GM18951 (cell line): ENCODE measurements at regions not wholly inside any gene's neighbourhood (a gene's known extent, or its start where the extent isn't known, plus 50 kb on each side); places are given as distances from the start of the nearest gene placed in this dataset.

ENCODE experiments used
- POLR2A ChIP-seq: IDR thresholded peaks from 4 replicates; pipeline ENCODE4 v1.6.1; 2011; ENCODE audit warnings: mild to moderate bottlenecking; ENCODE audit not compliant: insufficient read length, insufficient read depth; ENCODE audit errors: extremely low read depth
- in situ Hi-C: fragments of 300-500 bp; cut with MboI; formaldehyde crosslinking; loops from one replicate; pipeline ENCODE4 v1.12.0; 2022; ENCODE audit warnings: low sequenced_read_pairs, mixed read lengths, inconsistent platforms; ENCODE audit not compliant: unreplicated experiment

DNA sequence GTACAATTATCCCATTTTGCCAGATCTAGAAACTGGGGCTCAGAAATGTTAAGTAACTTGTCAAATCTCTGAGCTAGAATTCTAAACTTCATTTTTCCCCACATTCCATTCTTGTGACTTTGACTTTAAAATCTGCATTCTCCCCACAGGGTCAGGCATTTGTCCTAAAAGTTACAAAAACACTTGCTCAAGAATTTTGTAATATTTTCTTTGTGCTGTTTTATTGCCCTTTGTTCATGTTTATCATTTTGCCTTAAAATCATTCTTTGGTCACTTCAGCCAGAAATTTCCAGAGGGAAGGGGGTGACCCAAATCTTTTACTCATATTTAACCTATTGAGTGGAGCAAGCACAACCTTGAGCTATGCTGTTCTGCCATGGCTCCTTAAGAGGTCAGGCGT, 120.1 kb upstream of the CCL21 start:
- in situ Hi-C loops = no loop called here
- no peak for TF ChIP-seq POLR2A

DNA sequence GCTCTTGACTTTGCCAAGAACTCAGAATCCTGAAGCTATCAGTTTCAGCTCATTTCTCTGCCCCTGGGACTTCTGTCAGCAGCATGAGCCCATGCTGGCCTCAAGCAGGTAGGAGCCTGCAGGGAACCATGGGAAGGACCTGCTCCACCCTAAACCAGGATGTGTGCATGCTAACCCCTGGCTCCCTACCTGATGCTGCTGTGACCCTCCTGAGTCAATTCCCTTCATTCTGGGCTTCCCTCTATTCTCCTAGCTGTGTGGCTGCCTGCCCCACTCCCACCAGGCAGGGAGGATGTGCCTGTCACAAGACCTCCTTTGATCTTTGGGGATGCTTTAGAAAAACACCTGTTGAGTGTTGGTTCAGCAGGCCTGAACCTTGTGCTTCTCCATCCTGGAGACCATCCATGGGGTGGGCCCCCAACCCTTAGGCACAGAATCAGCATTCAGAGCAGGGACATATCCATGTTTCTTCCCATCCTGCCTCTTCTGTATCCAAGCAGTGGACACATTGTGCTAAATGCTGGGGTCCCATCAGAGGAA, 117.1 kb upstream of the CCL21 start:
- TF ChIP-seq POLR2A = no peak
- in situ Hi-C loops = no loop called here

DNA sequence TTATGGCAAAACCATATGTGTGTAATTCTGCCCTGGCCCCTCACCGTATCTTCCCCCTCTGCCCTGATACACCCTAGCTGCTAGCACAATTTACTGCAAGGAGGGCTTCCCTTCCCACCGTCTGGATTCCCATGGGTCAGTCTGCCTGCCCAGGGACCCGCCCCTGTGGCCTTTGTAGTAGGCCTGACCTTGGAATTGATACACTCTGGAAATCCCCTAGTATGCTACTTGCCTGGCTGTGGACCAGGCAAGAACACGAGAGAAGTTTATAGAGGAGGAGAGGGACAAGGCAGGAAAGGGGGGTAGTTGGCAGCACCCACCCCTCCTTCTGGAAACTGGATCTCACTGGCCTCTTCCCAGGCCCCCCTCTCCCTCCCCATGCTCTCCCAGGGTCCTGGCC, 115.8 kb upstream of the CCL21 start:
- TF ChIP-seq POLR2A = no peak
- in situ Hi-C loops = no loop called here

DNA sequence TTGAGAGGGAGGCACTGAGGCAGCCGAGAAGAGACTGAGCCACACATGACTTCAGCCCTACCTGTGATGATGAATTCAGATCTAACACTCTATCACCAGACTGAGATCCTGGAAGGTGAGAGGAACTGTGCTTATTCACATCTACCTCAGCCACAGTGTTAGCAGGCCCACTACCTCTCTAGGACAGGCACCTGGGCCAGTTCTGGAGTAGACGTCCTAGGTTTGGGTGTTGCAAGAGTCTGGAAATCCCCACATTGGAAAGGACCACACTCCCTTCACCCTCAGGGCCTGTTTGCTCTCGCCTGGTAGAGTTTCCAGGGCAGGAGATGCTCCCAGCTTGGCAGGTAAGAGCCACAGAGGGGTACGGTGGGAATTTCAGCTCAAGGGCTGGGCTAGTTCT, 113.8 kb upstream of the CCL21 start:
- in situ Hi-C loops = no loop called here
- TF ChIP-seq POLR2A = no peak

DNA sequence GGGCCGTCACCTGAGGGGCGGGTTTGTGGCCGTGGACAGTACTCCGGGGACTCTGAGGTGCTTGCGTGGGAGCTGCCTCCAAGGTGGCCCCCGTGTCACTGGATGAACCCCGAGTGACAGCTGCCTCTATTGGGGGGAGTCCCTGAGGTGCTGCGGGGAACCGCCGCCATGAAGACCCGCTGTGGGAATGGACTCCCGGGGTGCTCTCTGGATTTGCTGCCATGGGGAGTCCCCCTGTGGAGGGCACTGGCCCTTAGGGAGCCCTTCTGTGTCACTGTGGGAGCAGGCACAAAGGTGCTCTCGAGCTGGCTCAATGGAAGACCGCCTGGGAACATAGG, 100.2 kb upstream of the CCL21 start:
- in situ Hi-C loops = no loop called here
- TF ChIP-seq POLR2A = no peak

DNA sequence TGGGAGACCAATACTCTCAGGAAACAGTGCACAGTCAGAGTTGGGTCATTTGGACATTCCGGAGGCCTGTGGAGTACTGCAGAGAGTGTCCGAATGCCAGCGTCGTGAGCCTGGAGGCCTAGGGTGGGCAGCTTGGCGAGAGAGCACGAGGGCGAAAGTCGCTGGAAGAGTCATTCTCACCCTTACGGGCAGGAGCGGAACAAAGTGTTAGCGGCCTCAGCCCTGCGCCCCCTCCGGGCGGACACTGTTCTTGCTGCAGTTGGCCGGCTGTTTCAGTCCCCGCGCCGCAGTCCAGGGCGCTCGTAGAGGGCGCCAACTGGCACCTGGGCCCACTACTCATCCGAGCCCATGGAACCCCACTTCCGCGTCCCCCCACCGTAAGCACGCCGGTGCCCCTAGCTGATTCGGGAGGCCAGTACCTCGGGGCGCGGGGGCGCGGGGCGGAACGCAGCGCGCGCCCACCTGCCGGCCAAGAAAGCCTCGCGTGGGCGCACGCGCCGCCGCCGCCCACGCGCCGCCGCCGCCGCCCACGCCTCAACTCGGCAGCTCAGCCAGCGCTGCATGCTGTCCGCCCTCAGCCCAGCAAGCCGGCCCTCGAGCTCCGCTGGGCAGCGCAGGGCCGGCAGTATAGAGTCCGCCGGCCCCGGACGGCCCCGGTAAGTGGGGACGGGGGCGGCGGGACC, 99.7 kb upstream of the CCL21 start:
- in situ Hi-C loops = no loop called here

DNA sequence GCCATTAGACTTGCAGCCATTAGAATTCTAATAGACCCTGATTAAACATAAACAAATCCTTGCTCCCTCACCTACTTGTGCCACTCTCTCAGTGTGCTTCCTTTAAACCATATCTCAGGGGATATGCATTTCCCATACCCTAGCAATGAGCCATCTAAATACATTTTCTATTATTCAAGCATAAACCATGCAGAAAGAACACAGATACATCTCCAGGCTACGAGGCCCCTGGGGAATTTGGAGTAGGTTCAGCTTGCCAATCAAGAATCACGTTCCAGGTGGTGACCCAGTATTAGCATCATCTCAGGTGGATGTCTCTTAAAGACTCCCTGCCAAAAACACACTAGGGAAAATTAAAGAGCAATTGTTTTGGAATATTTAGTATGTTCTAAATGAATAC, 93.0 kb upstream of the CCL21 start:
- no peak for TF ChIP-seq POLR2A
- in situ Hi-C loops = no loop called here

More for the DNA sequence above, 99.7 kb upstream of the CCL21 start:
- TF ChIP-seq POLR2A = no peak

DNA sequence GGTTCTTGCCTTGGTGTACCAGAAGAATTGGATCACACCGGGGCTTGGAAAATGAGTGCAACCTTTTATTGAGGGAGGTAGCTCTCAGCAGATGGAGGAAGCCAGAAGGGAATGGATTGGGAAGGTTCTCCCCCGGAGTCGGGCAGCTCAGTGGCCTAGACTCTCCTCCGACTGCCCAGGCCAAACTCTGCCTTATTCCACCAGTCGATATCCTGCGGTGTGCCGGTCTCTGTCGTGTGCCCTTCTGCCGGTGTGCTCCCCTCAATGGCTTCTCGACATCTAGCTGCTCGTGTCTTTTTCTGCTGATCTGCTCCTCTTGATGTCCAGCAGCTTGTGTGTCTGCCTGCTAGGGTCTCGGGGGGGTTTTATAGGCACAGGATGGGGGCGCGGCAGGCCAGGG, 87.4 kb upstream of the CCL21 start:
- no peak for TF ChIP-seq POLR2A
- in situ Hi-C loops = no loop called here

DNA sequence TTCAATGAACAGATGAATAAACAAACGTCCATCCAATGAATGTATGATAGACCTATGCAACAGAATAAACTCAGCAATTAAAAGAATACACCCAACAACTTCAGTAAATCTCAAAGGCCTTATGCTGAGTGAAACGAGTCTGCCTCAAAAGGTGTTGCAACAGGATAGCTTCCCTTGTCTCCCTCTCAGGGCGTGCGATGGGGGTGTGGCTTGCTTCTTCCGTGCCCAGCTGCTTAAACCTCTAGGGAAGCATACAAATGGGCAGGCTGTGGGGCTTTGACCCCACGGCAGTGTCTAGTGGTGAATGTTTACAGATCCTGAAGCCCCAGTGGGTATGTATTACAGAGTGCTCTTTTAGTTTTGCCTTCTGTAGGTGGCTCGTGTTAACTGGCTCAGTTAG, 87.0 kb upstream of the CCL21 start:
- TF ChIP-seq POLR2A = no peak
- in situ Hi-C loops = no loop called here

DNA sequence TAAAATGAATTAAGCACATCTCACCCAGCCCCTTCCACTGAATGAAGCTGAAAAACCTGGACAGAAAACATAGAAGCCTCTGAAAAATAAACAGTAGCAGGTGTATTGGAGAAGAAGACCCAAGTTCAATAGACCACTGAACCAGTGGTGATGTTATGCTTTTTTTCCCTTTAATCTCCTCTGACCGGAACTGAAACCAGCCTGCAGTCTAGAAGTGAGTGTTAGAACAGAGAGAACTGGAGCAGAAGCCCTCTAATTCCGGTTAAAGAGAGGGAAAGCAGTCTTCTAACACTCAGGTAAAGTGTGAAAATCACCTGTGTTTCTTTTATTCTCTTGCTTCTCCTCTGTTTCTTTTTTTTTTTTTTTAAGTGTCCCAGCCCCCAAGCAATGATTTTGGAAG, 83.5 kb upstream of the CCL21 start:
- TF ChIP-seq POLR2A = no peak
- in situ Hi-C loops = no loop called here

DNA sequence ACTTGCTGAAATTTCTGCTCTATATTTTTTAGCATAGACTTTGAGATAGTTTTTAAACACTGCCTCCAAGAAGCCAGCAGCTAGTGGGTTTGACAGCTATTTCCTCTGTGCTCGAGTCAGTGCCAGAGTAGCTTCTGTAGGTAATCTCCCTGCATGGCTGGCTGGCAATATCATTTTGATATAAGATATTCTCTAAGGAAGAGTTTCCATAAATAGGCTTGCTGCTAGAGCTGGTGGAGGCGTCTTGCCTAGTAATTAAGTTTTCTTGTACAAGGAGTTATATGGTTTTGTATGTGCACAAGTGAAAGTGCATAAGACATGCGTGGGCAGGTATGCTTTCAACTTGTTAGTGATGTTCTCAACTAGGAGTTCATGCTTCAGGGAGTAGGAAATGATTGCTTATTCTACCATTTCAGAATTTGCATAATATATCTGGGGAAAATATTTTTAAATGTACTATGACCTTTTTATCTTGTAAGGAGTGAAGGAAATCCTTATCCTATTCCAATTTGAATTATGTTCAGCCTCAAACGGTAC, 74.1 kb upstream of the CCL21 start:
- TF ChIP-seq POLR2A = no peak

DNA sequence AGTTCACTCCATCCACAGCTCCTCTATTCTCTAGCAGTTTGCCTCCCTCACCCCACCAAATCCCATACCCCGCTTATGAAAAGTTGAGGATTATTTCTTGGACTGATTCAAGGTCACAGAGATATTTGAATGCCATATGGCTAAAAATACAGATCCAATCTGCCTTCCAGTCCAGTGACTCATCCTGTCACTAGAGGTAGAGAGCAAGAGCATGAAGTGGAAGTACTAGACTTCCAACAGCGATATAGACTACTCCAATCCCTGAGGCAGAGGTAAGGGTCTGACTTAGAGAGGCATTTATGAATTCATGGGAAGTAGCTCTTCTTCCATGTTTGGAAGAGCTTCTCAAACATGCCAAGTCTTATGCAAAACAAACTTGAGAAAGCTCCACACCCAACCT, 72.4 kb upstream of the CCL21 start:
- in situ Hi-C loops = no loop called here
- no peak for TF ChIP-seq POLR2A

More for the DNA sequence above, 74.1 kb upstream of the CCL21 start:
- in situ Hi-C loops = no loop called here

DNA sequence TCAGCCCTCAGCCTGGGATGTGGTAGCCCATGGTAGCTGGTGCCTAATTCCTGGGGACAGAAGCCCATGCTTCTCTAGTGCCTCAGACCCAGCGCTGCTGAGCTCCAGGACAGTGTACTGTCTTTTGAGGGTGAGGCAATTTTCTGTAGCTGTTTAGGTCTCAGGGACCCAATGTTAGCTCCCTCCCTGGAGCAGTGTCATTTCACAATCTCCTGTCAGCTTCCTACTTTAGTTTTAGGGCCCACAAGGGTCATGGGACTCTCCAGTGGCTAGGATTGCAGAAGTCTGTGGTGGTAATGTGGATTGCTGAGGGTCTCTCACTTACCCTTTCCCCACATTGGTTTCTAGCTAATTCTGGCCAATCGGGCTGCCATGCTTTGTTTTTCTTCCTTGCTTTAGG, 67.7 kb upstream of the CCL21 start:
- TF ChIP-seq POLR2A = no peak
- in situ Hi-C loops = no loop called here

DNA sequence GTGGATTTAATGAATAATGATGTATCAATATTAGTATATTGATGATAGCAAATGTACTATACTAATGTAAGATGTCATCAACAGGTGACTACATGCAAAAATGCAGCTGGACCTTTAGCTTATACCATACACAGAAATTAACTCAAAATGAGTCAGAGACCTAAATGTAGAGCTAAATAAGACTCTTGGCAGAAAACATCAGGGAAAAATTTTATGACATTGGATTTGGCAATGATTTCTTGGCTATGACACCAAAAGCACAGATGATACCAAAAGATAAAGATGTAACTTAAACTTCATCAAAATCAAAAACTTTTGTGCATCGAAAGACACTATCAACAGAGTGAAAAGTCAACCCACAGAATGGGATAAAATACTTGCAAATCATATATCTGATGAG, 64.0 kb upstream of the CCL21 start:
- no peak for TF ChIP-seq POLR2A
- in situ Hi-C loops = no loop called here
